Body of pancreas (tissue), 4 donors: ENCODE measurements at regions not wholly inside any gene's neighbourhood (a gene's known extent, or its start where the extent isn't known, plus 50 kb on each side); places are given as distances from the start of the nearest gene placed in this dataset.

Experiments used
- CTCF ChIP-seq, 7 experiments: fragments of 450-650 bp in 4 of 7; fragments of 200-600 bp in 3 of 7; sonication (generic) in 3 of 7; IDR thresholded peaks; one replicate each; pipeline ENCODE4 v1.5.1; 2016 to 2019; ENCODE audit warnings: antibody characterized with exemption in 7 of 7
- POLR2A ChIP-seq, 3 donors: fragments of 450-650 bp; IDR thresholded peaks; one replicate each; pipeline ENCODE4 v1.6.1; 2016; ENCODE audit warnings: antibody characterized with exemption in 3 of 3, mild to moderate bottlenecking in 2 of 3

GRCh38 chr14:54186821-54187763 lies 209.7 kb upstream of the CDKN3 start:
- TF ChIP-seq CTCF (IDR thresholded peaks at IDR 0.05), result no peak
- TF ChIP-seq POLR2A (IDR thresholded peaks at IDR 0.05), result no peak
